CD4-positive, alpha-beta T cell treated with Interleukin-4 for 4 hours (primary cell): ENCODE measurements at regions not wholly inside any gene's neighbourhood (a gene's known extent, or its start where the extent isn't known, plus 50 kb on each side); places are given as distances from the start of the nearest gene placed in this dataset.
"Not testable (repeated sequence)": the region's sequence is repeated elsewhere in the genome, so short reads cannot be mapped to it uniquely, and the experiment has no call there.

Source experiments
- DNase-seq: peaks from one replicate; pipeline ENCODE4 v3.0.0-alpha.2; 2020

DNA sequence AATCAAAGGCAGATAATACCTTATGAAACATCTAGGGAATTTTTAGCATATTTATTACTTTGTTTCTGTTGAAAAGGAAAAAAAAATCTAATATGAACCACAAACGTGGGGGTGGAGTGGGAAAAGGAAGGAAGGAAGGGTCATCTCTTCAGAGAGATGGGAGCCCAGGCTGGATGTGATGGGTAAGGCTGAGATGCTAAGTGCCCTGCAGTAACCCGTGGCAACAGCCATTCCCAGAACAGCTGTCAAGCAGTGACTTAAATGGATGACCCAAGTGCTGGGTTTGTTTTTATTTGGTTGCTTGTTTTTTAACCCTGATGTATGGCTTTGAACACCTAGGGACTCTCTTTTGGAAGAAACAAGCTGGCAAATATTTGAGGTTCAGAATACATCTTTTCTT, 50.7 kb upstream of the KLF7 start:
- no peak for DNase-seq

DNA sequence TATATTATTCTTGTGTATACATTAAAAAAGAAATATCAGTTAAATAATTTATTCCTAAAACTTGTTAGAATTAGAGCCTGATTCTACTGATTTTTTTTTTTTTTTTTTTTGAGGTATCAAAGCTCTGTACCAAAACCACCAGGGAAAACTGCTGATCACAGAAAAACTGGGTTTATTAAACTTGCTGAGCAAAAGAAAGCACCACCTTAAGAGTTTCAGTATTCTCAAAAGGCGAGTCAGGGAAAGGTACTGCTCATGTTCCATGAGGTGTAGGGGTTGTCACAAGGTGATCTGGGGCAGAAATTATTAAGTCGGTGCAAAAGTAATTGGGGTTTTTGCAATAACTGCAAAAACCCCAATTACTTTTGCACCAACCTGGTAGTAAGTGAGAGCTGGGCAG, 51.7 kb upstream of the KLF7 start:
- no peak for DNase-seq

DNA sequence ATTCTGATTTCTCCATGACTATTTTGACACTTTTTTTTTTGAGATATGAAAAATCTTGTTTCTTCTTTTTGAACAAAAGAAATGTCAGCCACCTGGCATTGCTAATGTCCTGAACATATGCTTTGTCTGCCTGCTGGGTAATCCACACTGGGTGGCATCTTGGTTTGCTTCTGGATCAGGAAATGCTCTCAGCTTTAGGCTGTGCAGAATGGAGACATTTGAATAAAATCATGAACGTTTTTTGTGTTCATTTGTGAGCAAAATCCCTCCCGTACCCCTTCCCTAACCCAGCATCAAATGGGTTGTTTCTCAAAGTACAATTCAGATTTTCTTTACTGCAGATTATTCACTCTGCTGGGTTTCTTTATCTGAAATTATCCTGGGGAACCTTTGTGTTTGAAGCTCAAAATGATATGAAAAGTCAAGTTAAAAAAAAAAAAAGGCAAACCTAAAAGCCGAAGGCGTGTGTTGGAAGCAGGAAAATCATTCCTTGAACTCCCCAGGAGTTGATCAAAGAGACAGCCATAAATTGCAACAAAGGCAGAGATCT, 53.4 kb upstream of the KLF7 start:
- no peak for DNase-seq

DNA sequence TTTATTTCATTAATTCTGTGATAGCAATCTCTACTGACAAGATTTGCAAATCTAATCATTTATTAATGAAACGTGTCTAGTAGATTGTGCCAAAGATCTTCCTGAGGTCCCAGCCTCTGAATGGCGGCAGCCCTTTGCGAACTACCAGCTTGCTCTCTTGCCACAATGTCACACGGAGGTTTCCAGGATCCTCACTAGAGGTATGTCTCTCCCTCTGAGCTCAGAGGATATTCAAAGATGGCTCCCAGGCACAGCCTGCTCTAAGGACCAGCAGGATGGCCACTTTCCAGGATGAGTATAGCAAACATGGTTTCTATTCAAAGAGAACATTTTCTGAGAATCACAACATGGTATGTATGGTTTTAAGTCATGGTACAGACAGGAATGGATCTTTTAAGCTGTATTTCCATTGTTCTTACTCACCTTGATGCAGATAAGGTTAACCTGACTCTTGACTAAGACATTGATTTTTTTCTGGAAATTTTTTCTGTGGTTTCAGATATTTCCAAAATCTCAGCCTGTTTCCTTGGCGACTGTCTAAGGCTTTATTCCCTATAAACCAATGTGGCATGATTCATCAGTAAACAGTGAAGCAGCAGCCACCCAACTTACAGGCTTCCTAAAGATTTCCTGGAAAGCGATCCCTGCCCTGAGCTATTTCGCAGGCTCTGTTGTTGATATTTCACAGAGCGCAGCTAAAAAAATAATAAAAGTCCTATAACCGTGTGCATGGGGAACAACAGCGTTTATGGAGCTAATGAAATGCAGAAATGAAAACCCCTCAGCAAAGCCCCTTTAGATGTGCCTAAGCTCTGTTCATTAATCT, 54.1 kb upstream of the KLF7 start:
- no peak for DNase-seq

DNA sequence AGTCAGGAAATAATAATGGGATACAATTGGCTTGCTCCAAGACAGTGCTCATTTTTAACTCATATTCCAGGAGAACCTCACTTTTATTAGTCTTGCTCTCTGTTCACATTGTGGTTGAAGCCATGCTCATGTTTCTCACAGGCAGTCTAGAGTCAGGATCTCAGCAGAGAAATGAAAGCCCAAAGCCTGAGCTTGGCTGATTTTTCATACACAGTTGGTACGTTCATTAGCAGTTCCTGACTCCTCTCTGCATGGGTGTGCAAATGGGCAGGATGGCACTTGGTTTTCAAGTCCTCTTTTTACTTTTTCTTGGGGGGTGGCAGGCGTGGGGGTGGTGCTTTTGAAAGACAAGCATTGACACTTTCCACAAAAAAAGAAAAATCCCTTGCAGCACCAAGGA, 56.0 kb upstream of the KLF7 start:
- DNase-seq, result no peak

DNA sequence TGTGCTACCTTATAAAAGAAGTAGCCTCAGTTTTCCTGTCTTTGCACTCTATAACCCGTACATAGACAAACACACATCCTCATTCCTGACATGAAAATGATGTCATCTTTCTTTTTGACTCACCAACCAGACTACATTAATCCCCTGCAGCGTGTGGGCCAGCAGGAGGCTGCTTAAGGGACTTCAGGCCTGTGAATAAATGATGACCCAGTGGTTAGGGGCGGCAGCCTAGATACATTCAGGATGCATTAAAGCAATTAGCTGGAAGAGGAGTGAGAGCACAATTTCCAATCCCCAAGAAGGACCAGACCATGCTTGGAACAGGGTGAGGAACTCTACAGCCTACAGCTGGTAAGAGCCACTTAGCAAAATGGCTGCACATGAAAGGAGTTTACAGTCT, 57.3 kb upstream of the KLF7 start:
- no peak for DNase-seq

DNA sequence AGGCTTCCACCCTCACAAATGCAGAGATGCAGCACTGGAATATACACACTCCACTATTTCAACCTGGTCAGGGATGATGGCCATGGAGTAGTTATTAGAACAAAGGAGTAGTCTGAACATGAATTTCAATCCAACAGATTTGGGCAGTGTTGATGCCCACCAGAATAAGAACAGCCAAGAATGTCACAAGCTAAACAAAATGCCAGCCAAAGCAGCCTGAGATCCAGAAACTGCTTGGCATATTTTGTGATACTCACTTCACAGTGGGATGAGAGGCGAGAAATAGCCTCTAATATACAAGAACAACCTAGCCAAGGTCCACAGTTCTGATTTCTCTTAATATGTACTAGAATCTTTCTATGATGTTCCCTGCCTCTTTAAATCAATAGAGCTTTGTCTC, 58.6 kb upstream of the KLF7 start:
- DNase-seq, result no peak

DNA sequence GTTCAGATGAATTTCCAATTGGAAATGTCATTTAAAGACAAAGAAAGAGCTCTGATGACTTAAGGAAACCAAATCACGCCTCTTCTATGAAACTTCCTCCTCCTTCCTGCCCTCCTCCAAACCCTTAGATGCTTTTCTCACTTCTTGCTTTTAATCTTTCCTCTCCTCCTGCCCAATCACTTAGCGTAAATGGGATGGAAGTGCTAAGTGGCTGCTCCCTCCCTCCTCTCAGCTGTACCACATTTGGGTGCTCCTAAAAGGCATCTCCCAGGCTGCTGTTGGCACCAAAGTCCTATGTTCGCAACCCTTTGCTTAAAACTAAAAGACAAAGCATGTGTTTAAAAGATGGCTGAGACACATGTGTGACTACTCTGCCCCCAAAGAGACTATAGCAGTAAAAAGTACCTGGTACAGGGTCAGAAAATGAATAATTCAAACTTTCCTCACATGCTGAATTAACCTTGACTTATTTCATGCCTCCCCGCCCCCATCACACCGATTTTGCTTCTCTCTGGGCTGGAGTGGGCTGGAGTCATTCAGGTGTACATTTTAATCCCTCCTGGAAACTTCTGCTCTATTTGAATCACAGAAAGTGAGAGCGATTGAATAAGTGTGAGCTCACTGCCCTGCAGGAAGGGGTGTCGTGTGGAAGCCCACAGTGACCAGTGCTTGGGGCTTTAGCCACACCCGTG, 59.2 kb upstream of the KLF7 start:
- DNase-seq, result no peak

DNA sequence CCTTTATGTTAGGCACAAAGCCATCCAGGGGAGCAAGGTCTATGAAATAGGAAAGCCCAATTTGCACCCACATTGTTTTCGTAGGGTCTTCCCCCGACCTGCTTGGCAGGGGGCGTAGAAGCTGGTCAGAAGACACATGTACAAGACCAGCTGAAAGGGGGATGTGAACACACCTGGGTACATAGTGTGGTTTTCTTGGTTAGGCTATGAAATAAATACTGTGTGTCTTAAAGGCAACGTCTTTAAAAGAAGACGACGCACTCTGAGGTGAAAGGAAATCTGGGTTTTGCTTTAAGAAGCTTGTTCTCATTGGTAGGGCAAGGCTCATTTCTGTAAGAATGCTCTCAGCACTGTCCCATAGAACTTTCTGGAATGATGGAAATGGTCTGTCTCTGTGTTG, 60.0 kb upstream of the KLF7 start:
- DNase-seq, result no peak

DNA sequence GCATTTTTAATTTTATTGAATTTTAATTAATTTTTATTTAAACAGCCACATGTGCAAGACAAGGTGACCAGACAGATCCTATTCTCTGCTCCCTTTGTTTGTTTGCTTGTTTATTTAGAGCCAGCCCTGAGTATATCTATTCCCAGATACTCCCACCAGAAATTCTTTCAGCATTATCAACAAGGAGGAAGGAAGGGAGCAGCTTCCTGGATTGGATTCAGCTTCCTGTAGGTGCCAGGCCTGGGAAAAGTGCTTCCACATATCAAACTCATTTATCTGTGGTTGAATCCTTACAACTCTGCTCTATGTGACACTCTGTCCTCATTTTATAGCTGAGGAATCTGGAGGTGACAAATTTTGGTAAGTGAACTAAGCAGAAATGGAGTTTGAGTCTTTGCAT, 60.5 kb upstream of the KLF7 start:
- DNase-seq, result no peak

DNA sequence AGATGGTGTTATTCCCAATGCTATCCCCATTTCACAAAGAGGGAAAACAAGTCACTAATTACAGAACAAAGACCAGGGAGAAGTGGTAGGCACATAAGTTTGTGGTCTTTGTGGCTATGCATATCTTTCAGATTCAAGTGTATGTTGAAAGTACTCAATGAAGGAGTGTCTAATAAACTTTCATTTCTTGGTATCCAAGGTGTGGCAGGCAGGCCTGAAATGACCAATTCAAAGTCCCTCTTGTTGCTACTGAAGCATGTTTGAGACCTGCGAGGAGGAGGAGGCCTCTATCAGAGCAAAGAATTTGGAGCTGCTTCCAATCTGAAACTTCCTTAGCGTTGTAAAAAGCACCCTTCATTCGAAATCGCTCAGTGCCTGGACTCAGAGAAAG, 60.9 kb upstream of the KLF7 start:
- DNase-seq, result no peak

DNA sequence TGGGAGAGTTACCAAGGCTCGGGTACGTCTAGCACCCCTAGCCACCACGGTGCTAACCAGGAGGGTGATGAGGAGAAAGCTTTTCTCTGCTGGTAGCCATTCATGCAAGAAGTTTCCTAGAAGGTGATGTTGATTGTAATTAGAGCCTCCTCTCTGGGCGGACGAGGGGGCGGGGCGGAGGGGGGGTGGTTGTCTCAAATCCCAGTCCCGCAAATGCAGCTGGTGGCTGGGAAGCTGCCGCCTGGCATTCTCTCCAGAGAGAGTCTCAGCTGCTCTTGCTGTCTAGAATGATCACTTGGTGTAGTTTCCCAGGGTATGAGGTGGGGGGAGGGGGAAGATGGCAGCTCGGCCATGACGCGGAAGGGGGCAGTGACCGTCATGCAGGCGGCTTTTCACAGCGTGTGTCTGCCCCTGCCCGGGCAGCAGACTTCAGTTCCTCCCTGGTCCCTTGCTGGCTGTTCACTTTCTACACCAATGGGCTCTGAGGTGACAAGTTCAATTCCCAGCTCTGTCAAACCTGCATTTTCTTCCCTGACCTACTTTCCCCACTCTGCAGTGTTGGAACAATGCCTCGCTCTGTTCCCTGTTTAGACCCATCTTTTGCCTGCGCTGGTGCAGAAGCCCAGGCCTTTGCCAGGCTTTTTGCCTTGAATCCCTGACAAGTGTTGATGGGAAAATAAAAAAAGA, 61.5 kb upstream of the KLF7 start:
- no peak for DNase-seq

DNA sequence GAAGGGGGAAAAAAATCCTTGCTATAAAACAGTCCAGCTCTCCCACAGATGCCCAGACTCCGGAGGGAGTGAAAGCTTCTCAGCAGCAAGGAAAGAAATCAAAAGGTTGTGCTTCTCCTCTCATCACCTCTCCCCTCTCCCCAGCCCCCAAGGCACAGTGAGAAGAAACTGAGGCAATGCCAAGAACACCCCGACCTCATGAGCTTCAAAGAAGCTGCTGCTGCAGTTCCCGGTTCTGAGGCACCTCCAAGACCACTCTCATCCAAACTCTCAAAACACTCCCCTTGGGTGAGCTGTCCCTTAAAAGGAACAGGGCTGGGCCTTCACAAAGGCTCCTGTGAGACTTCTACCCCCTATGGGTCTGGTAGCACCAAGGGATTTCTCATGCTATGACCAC, 62.0 kb upstream of the KLF7 start:
- DNase-seq, result no peak

DNA sequence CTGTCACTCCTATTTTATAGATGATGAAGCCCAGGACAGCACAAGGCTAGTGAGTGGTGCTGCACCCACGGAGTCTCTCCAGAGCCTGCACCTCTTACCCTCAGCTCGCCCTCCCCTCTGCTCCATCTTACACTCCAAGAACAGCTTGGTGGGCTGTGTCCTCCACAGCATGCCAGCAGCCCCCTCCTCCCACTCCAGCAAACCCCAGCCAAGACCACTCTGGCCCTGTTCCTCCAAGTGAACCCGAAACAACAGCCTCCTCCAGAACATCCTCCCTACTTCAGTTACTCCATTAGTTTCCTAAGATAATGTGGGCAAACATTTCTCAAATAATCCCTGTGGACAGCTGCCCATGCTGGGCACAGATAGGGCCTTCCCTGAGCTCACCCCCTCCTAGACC, 62.7 kb upstream of the KLF7 start:
- no peak for DNase-seq

DNA sequence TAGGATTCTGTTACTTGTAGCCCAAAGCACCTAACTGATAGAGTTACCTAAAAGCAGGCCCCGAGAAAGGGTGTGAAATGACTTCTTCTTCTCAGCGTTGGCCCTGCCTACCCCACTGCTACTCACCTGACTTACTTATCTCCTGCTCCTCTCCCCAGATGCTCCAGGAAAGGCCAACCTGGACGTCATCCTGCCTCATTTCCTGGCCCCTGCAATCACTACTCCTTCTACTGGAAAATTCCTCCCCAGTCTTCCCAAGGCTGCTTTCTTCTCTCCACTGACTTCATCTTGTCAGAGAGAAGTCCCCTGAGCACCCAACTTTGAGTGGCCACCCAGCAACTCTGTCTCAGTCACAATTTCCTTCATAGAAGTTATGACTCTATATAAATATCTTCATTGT, 63.4 kb upstream of the KLF7 start:
- DNase-seq, result no peak

DNA sequence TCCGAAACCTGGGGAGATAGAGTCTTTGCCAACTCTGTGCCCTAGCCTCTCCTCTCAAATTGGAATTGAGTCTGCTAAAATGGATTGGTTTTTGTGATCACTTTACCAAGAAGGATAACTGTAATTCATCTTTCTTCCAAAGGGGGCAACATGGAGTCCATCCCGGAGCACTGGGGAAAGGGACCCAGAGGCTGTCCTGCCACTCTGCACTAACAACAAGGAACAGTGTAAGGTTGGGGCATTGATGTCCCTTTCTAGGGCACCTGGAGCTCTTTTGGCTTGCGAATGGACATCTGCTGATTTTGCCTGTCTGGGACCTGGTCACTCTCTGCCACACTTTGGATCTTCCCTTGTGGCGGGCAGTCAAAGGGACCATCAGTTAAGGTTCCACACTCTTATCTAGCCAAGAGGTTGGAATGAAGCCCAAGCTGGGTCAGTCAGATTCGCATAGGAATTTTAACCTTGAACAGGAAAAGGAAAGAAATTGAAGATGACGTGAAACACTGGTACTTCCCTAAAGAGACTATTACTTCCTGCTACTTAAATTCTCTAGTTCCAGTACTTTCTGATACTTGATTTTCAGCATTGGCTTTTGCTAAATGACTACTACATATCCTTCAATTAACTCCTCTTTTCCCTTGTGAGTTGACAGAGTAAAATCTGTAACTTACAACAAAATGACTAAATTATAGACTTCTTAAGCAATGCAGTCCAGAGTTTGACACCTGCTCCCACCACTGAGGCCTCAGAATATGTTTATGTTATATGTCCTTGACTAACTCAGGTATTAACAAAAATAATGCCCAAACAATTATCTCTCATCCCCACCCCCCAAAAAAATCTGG, 64.7 kb upstream of the KLF7 start:
- no peak for DNase-seq

DNA sequence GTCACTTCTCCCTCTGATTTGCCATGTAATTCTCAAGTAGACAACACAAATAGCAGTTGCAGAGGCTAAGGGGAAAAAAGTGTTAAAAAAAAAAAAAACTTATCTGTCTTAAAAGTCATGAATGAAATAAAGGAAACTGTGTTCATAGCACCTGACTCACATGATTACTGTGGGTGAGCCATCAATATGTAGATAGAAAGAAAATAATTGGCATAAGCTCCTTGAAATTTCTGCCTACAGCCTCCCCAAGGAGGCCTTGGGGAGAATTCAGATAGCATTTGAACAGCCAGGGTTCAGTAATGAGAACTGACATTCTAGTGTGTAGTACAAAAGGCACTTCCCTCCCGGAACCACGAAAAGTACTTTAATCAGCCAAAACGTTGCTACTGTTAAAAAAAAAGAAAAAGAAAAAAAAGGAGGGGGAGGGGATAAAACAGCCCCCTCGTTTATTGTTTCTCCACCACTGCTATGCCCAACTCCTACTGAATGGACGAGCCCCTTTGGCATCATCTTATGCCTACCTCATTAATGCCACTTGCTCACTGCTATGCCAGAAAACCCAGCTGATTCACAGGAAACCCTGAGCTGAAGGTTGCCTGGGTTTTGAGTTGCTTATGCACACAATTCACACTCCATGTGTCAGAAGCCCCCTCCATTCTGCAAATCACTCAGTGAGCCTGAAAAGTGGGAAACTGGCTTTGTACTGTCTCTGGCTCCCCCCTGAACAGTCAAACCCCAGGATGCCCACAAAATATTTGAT, 65.5 kb upstream of the KLF7 start:
- DNase-seq, result no peak

DNA sequence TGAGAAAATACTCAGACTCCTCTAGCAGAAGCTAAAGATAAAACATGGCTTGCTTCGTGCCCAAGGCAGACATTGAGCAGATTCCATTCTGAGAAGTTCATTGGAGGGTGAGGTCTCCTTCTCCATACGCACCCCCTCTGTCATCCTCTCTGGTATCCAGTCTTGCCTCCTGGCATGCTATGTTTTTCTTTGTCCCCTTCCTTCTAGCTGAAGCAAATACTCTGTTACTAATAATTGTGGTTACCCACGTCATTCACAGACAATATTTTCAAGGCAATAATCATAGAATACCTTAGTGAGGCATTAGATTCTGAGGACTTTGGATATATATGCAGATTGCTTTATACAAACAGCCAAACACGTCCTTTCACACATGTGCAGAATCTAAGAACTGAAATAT, 66.2 kb upstream of the KLF7 start:
- DNase-seq, result no peak

DNA sequence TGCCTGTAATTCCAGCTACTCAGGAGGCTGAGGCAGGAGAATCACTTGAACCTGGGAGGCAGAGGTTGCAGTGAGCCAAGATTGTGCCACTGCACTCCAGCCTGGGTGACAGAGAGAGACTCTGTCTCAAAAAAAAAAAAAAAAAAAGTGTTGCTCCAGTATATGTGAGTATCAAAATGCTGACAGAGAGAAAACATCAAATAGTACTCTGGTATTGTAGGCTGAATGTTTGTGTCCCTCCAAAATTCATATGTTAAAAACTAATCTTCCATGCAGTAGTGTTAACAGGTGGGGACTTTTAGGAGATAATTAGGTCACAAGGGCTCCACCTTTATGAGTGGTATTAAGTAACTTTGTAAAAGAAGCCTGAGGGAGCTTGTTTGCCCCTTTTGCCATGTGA, 67.4 kb upstream of the KLF7 start:
- DNase-seq, result not testable (repeated sequence)

DNA sequence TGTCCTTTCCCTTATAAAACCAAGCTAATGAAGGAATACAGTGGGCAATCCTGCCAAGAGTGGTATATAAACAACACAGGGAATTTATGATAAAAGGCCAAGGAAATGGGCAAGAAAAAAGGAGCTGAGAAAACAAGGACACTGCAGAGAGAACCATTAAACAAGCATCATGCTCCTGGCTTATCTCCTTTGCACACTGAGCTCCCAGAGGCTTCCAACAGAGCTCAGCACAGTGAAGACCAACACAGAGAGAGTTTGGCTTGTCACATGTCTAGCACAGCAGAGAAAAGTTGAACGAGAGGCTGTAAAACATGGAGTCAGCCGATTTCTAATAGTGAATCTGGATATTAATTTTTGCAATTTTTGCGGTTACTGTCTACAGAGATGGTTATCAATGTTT, 68.0 kb upstream of the KLF7 start:
- DNase-seq, result no peak

DNA sequence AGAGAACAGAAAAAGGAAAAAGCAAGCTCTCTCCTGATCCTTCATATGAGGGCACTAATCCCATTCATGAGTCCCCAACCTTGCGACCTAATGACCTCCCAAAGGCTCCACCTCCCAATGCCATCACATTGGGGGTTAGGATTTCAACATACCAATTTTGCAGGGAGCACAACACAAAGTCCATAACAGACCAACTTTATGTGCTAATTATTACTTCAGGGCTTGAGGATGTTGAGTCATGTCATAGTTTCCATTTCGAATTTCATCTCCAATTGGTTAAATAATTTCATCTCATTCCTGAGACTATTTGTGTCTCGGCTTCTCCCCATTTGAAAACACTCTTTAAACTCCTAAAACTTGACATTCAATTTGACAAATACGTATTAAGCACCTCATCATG, 69.9 kb upstream of the KLF7 start:
- DNase-seq, result no peak
